Uterus (tissue), 3 donors: ENCODE measurements at regions not wholly inside any gene's neighbourhood (a gene's known extent, or its start where the extent isn't known, plus 50 kb on each side); places are given as distances from the start of the nearest gene placed in this dataset.

Experiments
- DNase-seq, 2 donors: peaks; one replicate each; pipeline ENCODE4 v3.0.0-alpha.2; 2019 to 2020
- H3K27ac ChIP-seq, 2 donors: fragments of 200-600 bp; sonication (generic); 1 replicate in 1 of 2; 2 replicates in 1 of 2; pipeline ENCODE4 v1.5.1; 2016 to 2018
- H3K27me3 ChIP-seq, 2 donors: fragments of 200-600 bp; sonication (generic); one replicate each; pipeline ENCODE4 v1.5.1; 2018 to 2019; ENCODE audit warnings: control low read depth in 1 of 2
- H3K36me3 ChIP-seq, 2 donors: fragments of 200-600 bp; sonication (generic); one replicate each; pipeline ENCODE4 v1.5.1; 2019; ENCODE audit warnings: control low read depth in 1 of 2
- H3K4me1 ChIP-seq, 2 donors: fragments of 200-600 bp; sonication (generic); one replicate each; pipeline ENCODE4 v1.5.1; 2018 to 2019; ENCODE audit warnings: control low read depth in 1 of 2
- H3K4me3 ChIP-seq, 2 donors: fragments of 200-600 bp; sonication (generic); 1 replicate in 1 of 2; 2 replicates in 1 of 2; pipeline ENCODE4 v1.5.1; 2018 to 2019; ENCODE audit warnings: mild to moderate bottlenecking in 1 of 2
- H3K9me3 ChIP-seq, 2 donors: fragments of 200-600 bp; sonication (generic); one replicate each; pipeline ENCODE4 v1.5.1; 2019; ENCODE audit warnings: control low read depth in 1 of 2
- POLR2A ChIP-seq, 2 donors: fragments of 450-650 bp; IDR thresholded peaks; one replicate each; pipeline ENCODE4 v1.6.1; 2016; ENCODE audit warnings: antibody characterized with exemption in 2 of 2, mild to moderate bottlenecking in 1 of 2, moderate library complexity in 1 of 2
- intact Hi-C: fragments of 100-400 bp; cut with DNase I; formaldehyde crosslinking; loops from one replicate; pipeline ENCODE4 v1.15.1; 2023; ENCODE audit warnings: low total_unique reads
- TF ChIP-seq, protein P1 (sequence below), 4 experiments: fragments of 200-600 bp in 2 of 4; fragments of 450-650 bp in 2 of 4; sonication (generic) in 2 of 4; IDR thresholded peaks; one replicate each; pipeline ENCODE4 v1.5.1; 2016 to 2019; ENCODE audit warnings: antibody characterized with exemption in 4 of 4, mild to moderate bottlenecking in 2 of 4, moderate library complexity in 1 of 4
- donor health status: DM: yes; HTN: yes; CAD: no.

DNA sequence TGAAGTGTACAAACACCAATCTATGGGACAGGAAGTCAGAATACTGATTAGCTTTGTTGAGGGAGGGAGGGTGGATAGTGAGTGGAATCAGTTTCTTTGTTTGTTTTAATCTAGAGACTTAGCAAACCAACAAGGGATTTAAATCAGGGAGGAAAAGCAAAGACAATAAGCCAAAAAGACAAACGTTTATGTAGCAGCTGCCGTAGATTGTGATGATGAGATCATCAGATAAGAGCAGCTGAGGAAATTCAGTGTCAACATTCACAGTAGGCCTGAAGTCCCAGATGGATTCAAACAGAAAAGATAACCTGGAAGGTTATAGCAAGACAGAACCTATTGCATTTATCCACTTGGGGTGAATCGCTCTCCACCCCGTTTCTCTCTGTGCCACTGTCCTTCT lies 104.9 kb upstream of the SYNDIG1 start:
- Histone ChIP-seq H3K4me1 (no peaks in the 10 kb centered on the region), H3K27ac (no peak overlapping the region), H3K9me3 (no peaks in the 10 kb centered on the region), H3K36me3 (no peaks in the 10 kb centered on the region), H3K4me3 (no peak overlapping the region), H3K27me3 (no peaks in the 10 kb centered on the region)
- intact Hi-C loops = no loop called here
- TF ChIP-seq POLR2A (IDR thresholded peaks at IDR 0.05) = no peak
- TF ChIP-seq, protein P1, sequence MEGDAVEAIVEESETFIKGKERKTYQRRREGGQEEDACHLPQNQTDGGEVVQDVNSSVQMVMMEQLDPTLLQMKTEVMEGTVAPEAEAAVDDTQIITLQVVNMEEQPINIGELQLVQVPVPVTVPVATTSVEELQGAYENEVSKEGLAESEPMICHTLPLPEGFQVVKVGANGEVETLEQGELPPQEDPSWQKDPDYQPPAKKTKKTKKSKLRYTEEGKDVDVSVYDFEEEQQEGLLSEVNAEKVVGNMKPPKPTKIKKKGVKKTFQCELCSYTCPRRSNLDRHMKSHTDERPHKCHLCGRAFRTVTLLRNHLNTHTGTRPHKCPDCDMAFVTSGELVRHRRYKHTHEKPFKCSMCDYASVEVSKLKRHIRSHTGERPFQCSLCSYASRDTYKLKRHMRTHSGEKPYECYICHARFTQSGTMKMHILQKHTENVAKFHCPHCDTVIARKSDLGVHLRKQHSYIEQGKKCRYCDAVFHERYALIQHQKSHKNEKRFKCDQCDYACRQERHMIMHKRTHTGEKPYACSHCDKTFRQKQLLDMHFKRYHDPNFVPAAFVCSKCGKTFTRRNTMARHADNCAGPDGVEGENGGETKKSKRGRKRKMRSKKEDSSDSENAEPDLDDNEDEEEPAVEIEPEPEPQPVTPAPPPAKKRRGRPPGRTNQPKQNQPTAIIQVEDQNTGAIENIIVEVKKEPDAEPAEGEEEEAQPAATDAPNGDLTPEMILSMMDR (IDR thresholded peaks at IDR 0.05) = no peak
- DNase-seq = no peak

DNA sequence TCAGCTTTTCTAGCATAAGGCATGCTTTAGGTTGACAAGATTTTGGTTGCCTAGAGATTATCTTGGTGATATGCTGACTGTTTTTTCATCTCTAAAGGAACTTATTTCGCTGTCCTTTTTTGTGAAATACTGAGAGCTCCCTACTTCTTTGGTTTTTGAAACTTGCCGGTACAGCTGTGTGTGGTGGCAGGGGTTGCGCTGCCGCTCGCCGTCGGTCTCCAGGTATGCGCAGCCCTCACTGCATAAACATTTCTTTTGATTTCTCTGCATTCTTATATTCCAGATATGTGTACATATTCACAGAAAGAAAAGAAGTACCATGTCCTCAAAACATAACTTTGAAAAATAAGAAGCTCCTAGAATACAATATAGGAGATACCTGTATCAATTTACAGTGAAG lies 106.4 kb upstream of the SYNDIG1 start:
- H3K27me3 ChIP-seq = no peaks in the 10 kb centered on the region
- DNase-seq = no peak
- H3K36me3 ChIP-seq = no peaks in the 10 kb centered on the region
- intact Hi-C loops = no loop called here
- no peak overlapping the region for H3K27ac ChIP-seq
- no peaks in the 10 kb centered on the region for H3K4me1 ChIP-seq
- H3K9me3 ChIP-seq = no peaks in the 10 kb centered on the region
- no peak overlapping the region for H3K4me3 ChIP-seq
- TF ChIP-seq, protein P1 (IDR thresholded peaks at IDR 0.05) = no peak
- no peak for TF ChIP-seq POLR2A (IDR thresholded peaks at IDR 0.05)

DNA sequence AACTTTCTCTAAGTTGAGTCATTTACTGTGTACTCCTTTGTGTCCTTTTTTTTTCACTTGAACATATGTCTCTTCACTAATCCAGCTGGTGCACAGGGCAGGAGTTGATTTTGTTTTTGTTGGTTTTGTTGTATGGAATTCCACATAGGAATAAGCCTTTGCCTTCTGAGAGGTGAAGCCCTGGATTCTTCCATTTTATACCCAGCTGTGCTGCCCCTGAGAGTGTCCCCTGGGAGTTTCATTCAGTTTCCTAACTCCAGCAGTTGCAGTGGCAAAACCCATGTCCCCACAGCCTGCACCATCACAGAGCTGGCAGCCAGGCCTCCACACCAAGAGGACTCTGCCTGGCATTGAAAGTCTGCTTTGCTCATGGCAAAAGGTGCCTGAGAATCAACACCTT lies 107.3 kb upstream of the SYNDIG1 start:
- Histone ChIP-seq H3K4me1 (no peaks in the 10 kb centered on the region), H3K36me3 (no peaks in the 10 kb centered on the region), H3K9me3 (no peaks in the 10 kb centered on the region), H3K27ac (no peak overlapping the region), H3K27me3 (no peaks in the 10 kb centered on the region), H3K4me3 (no peak overlapping the region)
- intact Hi-C loops = no loop called here
- TF ChIP-seq POLR2A (IDR thresholded peaks at IDR 0.05) = no peak
- TF ChIP-seq, protein P1 (IDR thresholded peaks at IDR 0.05) = no peak
- DNase-seq = no peak

DNA sequence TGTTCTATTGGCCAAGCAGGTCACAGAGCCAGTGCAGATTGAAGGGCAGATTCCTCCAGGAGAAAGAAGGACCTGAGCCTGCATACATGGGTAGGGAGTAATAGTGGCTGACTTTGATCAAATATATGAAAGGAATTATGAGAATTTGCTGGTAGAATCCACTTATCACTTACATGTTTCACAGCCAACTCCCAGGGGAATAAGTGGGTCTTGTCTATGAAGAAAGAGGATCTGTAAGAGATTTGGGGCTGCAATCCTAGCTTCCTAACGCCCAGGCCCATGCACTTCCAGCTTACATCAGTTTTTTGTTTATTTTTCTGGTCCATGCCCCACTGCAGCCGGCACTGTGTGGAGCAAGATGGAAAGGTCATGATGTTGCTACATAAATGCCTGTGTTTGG lies 107.9 kb upstream of the SYNDIG1 start:
- DNase-seq = no peak
- no peaks in the 10 kb centered on the region for H3K27me3 ChIP-seq
- H3K36me3 ChIP-seq = no peaks in the 10 kb centered on the region
- TF ChIP-seq POLR2A (IDR thresholded peaks at IDR 0.05) = no peak
- TF ChIP-seq, protein P1 (IDR thresholded peaks at IDR 0.05) = no peak
- H3K4me3 ChIP-seq = no peak overlapping the region
- no peaks in the 10 kb centered on the region for H3K9me3 ChIP-seq
- no peaks in the 10 kb centered on the region for H3K4me1 ChIP-seq
- H3K27ac ChIP-seq = no peak overlapping the region
- intact Hi-C loops = no loop called here

DNA sequence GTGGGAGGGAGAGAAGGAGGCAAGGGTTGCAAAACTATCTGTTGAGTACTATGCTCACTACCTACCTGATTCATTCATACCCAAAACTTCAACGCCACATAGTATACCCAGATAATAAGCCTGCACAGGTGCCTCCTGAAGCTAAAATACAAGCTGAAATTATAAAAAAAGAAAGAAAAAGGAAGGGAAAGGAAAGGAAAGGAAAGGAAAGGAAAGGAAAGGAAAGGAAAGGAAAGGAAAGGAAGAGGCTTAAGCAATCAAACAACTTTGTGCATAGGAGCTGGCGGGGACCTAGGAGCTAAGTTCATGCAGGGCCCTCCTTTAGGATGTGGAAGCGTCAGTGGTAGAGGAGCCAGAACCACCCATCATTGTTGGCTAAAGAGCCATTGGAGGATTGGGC lies 108.9 kb upstream of the SYNDIG1 start:
- Histone ChIP-seq H3K27ac (no peak overlapping the region), H3K27me3 (no peaks in the 10 kb centered on the region), H3K36me3 (no peaks in the 10 kb centered on the region), H3K4me3 (no peak overlapping the region), H3K4me1 (no peaks in the 10 kb centered on the region), H3K9me3 (no peaks in the 10 kb centered on the region)
- TF ChIP-seq POLR2A (IDR thresholded peaks at IDR 0.05) = no peak
- intact Hi-C loops = no loop called here
- DNase-seq = no peak

DNA sequence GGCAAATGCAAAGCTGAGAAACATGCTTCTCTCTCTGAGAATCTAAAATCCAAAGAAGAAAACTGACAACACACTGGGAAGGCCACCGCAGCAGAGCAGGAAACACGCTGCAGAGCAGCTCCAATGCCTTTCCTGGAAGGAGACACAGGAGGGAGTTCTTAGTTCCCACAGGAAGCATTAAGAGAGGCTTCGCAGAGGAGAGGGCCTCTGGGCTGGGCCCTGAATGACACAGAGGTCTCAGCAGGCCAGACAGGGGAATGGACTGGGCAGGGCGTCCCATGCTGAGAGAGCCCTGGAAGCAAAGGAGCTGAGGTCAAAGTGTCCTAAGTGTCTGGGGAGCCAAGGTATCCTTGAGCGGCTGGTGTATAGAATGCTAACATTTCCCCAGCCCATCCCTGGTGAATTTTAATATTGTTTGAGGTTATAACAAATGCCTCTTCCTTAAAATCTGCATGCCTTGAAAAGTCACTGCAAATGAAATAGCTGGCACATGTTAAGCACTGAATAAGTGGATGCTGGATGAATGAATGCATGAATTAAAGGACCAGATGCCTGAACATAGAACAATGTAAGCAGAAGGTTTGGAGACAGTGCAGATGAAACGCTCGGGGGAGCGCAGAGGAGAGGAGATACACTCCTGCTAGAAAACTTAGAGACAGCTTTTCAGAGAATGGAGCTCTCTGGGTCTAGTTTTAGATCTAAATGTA lies 110.0 kb upstream of the SYNDIG1 start:
- intact Hi-C loops = no loop called here
- Histone ChIP-seq H3K36me3 (no peaks in the 10 kb centered on the region), H3K4me3 (no peak overlapping the region), H3K9me3 (no peaks in the 10 kb centered on the region), H3K27me3 (no peaks in the 10 kb centered on the region), H3K27ac (no peak overlapping the region), H3K4me1 (peaks cover 0 to 5% of the 10 kb centered on the region in 2 donors)
- no peak for DNase-seq
- TF ChIP-seq POLR2A (IDR thresholded peaks at IDR 0.05) = no peak
- TF ChIP-seq, protein P1 (IDR thresholded peaks at IDR 0.05) = no peak
